Natural killer cell (primary cell): ENCODE measurements at regions not wholly inside any gene's neighbourhood (a gene's known extent, or its start where the extent isn't known, plus 50 kb on each side); places are given as distances from the start of the nearest gene placed in this dataset.

ENCODE experiments used
- ATAC-seq, 3 donors: fragments of 150-1000 bp in 2 of 3; fragments of 200-7000 bp in 1 of 3; cut with Tn5 transposase; 1 replicate in 1 of 3; 2 replicates in 2 of 3; pipeline ENCODE4 v1.10.0; 2021; ENCODE audit warnings: mild to moderate bottlenecking in 2 of 3, moderate library complexity in 2 of 3
- DNase-seq, 2 donors: peaks; one replicate each; pipeline versions ENCODE4 v3.0.0 to v3.0.0-alpha.2; 2013 to 2021; ENCODE audit warnings: mixed read lengths in 1 of 2
- H3K27ac ChIP-seq: one replicate; pipeline ENCODE4 v1.5.1; 2013; ENCODE audit warnings: mild to moderate bottlenecking, low read length
- H3K27me3 ChIP-seq: one replicate; pipeline ENCODE4 v1.6.1; 2013; ENCODE audit warnings: low read length; ENCODE audit not compliant: control insufficient read depth, insufficient read depth
- H3K36me3 ChIP-seq: one replicate; pipeline ENCODE4 v1.6.1; 2013; ENCODE audit warnings: low read length; ENCODE audit not compliant: control insufficient read depth, insufficient read depth
- H3K4me1 ChIP-seq: one replicate; pipeline ENCODE4 v1.6.1; 2013; ENCODE audit warnings: low read length; ENCODE audit not compliant: control insufficient read depth, insufficient read depth
- H3K4me3 ChIP-seq: one replicate; pipeline ENCODE4 v1.5.1; 2013; ENCODE audit warnings: low read length
- H3K9me3 ChIP-seq: one replicate; pipeline ENCODE4 v1.6.1; 2013; ENCODE audit warnings: low read length; ENCODE audit not compliant: control insufficient read depth, insufficient read depth
- H3K27ac Mint-ChIP-seq, 2 donors: one replicate each; pipeline ENCODE4 v1.8.0; 2022; ENCODE audit warnings: mild to moderate bottlenecking in 2 of 2, mixed read lengths in 2 of 2, moderate library complexity in 1 of 2
- H3K27me3 Mint-ChIP-seq, 2 donors: one replicate each; pipeline ENCODE4 v1.8.0; 2022; ENCODE audit warnings: low read depth in 2 of 2, mixed read lengths in 2 of 2
- H3K36me3 Mint-ChIP-seq: one replicate; pipeline ENCODE4 v1.8.0; 2022; ENCODE audit warnings: mixed read lengths
- H3K4me1 Mint-ChIP-seq, 2 donors: one replicate each; pipeline ENCODE4 v1.8.0; 2022; ENCODE audit warnings: mixed read lengths in 2 of 2
- H3K4me3 Mint-ChIP-seq: one replicate; pipeline ENCODE4 v1.8.0; 2022; ENCODE audit warnings: mild to moderate bottlenecking, moderate library complexity, mixed read lengths
- H3K9me3 Mint-ChIP-seq, 2 donors: one replicate each; pipeline ENCODE4 v1.8.0; 2022; ENCODE audit warnings: mixed read lengths in 2 of 2
- CTCF ChIP-seq: fragments of 200-600 bp; IDR thresholded peaks from one replicate; pipeline ENCODE4 v1.8.0; 2022; ENCODE audit warnings: antibody characterized with exemption
- WGBS: methylation state at CpG from one replicate; pipeline ENCODE4 v1.1.7; 2013; ENCODE audit warnings: missing lambda C conversion rate; ENCODE audit not compliant: insufficient coverage; 5-methylcytosine and 5-hydroxymethylcytosine counted together
- intact Hi-C: fragments of 100-400 bp; cut with micrococcal nuclease; formaldehyde crosslinking; loops from one replicate; pipeline ENCODE4 v1.14.2; 2022

GRCh38 chr1:219749370-219749769 lies 136.5 kb upstream of the ZC3H11B start:
- Histone ChIP-seq H3K4me1 (no peaks in the 10 kb centered on the region), H3K9me3 (no peaks in the 10 kb centered on the region), H3K27me3 (no peaks in the 10 kb centered on the region), H3K27ac (no peak overlapping the region), H3K36me3 (no peaks in the 10 kb centered on the region), H3K4me3 (no peak overlapping the region)
- H3K9me3 Mint-ChIP-seq = peaks cover 4 to 10% of the 10 kb centered on the region in 2 donors
- H3K4me1 Mint-ChIP-seq = no peaks in the 10 kb centered on the region
- no peak overlapping the region for H3K27ac Mint-ChIP-seq
- no peak for ATAC-seq
- no peak overlapping the region for H3K4me3 Mint-ChIP-seq
- H3K36me3 Mint-ChIP-seq = no peaks in the 10 kb centered on the region
- no peak for TF ChIP-seq CTCF
- H3K27me3 Mint-ChIP-seq = no peaks in the 10 kb centered on the region
- no peak for DNase-seq
- intact Hi-C loops = no loop called here
- 0% methylated on average over 1 of the region's 2 CpGs for WGBS

- no peaks in the 10 kb centered on the region for H3K9me3 ChIP-seq
- H3K4me1 Mint-ChIP-seq = no peaks in the 10 kb centered on the region
- H3K27ac Mint-ChIP-seq = no peak overlapping the region
- no peaks in the 10 kb centered on the region for H3K4me1 ChIP-seq
- H3K36me3 Mint-ChIP-seq = no peaks in the 10 kb centered on the region
- peaks cover 3 to 4% of the 10 kb centered on the region in 2 donors for H3K9me3 Mint-ChIP-seq
- no peak overlapping the region for H3K4me3 Mint-ChIP-seq
- H3K27ac ChIP-seq = no peak overlapping the region
- no peak for ATAC-seq
- H3K36me3 ChIP-seq = no peaks in the 10 kb centered on the region
- no peak for TF ChIP-seq CTCF
- H3K27me3 Mint-ChIP-seq = no peaks in the 10 kb centered on the region
- no peak for DNase-seq
- no peak overlapping the region for H3K4me3 ChIP-seq
- WGBS = 93% methylated on average over 2 of the region's 2 CpGs
- intact Hi-C loops = no loop called here
- H3K27me3 ChIP-seq = no peaks in the 10 kb centered on the region
Measured at GRCh38 chr1:219746141-219746540, 133.2 kb upstream of the ZC3H11B start.

- H3K4me1 Mint-ChIP-seq = no peaks in the 10 kb centered on the region
- no peak overlapping the region for H3K27ac Mint-ChIP-seq
- DNase-seq = no peak
- no peak overlapping the region for H3K4me3 Mint-ChIP-seq
- no peak for TF ChIP-seq CTCF
- Histone ChIP-seq H3K4me1 (no peaks in the 10 kb centered on the region), H3K9me3 (no peaks in the 10 kb centered on the region), H3K4me3 (no peak overlapping the region), H3K27ac (no peak overlapping the region), H3K27me3 (no peaks in the 10 kb centered on the region), H3K36me3 (no peaks in the 10 kb centered on the region)
- intact Hi-C loops = no loop called here
- peaks cover 2 to 4% of the 10 kb centered on the region in 2 donors for H3K9me3 Mint-ChIP-seq
- 15% methylated on average over 2 of the region's 3 CpGs for WGBS
- H3K27me3 Mint-ChIP-seq = no peaks in the 10 kb centered on the region
- ATAC-seq = no peak
- H3K36me3 Mint-ChIP-seq = no peaks in the 10 kb centered on the region
Measured at GRCh38 chr1:219744652-219745469, 132.0 kb upstream of the ZC3H11B start.
